ENCODE measurements at regions not wholly inside any gene's neighbourhood (a gene's known extent, or its start where the extent isn't known, plus 50 kb on each side); places are given as distances from the start of the nearest gene placed in this dataset.

DNA sequence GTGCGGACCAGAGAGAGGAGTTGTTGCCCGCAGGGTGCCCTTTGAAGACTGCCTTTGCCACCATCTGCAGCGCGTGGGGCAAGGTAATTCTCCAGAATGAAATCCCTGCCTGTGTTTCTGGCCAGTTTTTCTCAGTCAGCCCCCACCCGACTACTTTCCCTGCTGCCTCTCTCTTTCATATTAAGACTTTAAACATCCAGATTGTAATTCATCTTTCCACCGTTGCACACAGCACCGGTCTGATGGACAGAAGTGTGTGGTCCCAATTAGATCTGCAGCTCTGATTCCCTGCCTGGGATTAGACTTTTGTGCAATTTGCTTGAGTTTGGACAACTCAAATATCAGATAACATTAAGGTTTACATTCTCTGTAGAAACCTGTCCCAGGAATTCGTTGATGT lies 489.0 kb downstream of the QKI start:
- Histone ChIP-seq H3K27ac (ENCODE audit: control insufficient read depth, insufficient read depth, low read length) (no peak overlapping the region), H3K4me3 (ENCODE audit: control insufficient read depth in 2 of 3, extremely low read depth in 1 of 3, insufficient read depth in 2 of 3, low read depth in 1 of 3, low read length in 3 of 3) (no peak overlapping the region), H3K4me1 (ENCODE audit: control insufficient read depth, extremely low read depth, insufficient read depth, low read length) (no peaks in the 10 kb centered on the region), H3K27me3 (ENCODE audit: control insufficient read depth, extremely low read depth, insufficient read depth, low read length) (no peaks in the 10 kb centered on the region), H4K20me1 (ENCODE audit: control insufficient read depth, extremely low read depth, insufficient read depth, low read length) (no peaks in the 10 kb centered on the region), H3K9ac (ENCODE audit: control insufficient read depth, extremely low read depth, insufficient read depth, low read length) (no peak overlapping the region), H2AFZ (ENCODE audit: control insufficient read depth, low read length) (no peak overlapping the region), H3K9me3 (ENCODE audit: control insufficient read depth, low read depth, low read length) (no peaks in the 10 kb centered on the region), H3K9me1 (ENCODE audit: control insufficient read depth, extremely low read depth, insufficient read depth, low read length) (no peaks in the 10 kb centered on the region), H3K79me2 (ENCODE audit: control insufficient read depth, insufficient read depth, low read length) (no peaks in the 10 kb centered on the region), H3K4me2 (ENCODE audit: control insufficient read depth, extremely low read depth, insufficient read depth, low read depth, low read length) (no peak overlapping the region), H3K36me3 (ENCODE audit: control insufficient read depth in 2 of 2, extremely low read depth in 1 of 2, insufficient read depth in 2 of 2, low read length in 2 of 2) (no peaks in the 10 kb centered on the region)
- DNase-seq (ENCODE audit: low read depth, low spot score) (no peak), FAIRE-seq (no peak)
- dilution Hi-C loops (cut with MboI; ENCODE audit: extremely low pct_ligation_motif_present, low sequenced_read_pairs): no loop called here
- TF ChIP-seq, protein P1, sequence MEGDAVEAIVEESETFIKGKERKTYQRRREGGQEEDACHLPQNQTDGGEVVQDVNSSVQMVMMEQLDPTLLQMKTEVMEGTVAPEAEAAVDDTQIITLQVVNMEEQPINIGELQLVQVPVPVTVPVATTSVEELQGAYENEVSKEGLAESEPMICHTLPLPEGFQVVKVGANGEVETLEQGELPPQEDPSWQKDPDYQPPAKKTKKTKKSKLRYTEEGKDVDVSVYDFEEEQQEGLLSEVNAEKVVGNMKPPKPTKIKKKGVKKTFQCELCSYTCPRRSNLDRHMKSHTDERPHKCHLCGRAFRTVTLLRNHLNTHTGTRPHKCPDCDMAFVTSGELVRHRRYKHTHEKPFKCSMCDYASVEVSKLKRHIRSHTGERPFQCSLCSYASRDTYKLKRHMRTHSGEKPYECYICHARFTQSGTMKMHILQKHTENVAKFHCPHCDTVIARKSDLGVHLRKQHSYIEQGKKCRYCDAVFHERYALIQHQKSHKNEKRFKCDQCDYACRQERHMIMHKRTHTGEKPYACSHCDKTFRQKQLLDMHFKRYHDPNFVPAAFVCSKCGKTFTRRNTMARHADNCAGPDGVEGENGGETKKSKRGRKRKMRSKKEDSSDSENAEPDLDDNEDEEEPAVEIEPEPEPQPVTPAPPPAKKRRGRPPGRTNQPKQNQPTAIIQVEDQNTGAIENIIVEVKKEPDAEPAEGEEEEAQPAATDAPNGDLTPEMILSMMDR (optimal IDR thresholded peaks at IDR 0.05 in 1 of 3, IDR thresholded peaks at IDR 0.05 in 1 of 3, conservative IDR thresholded peaks at IDR 0.05 in 1 of 3; ENCODE audit: extremely low read depth in 1 of 3, insufficient read depth in 2 of 3, low read length in 3 of 3): no peak
- TF ChIP-seq EZH2 (IDR thresholded peaks at IDR 0.05; ENCODE audit: low read length): no peak

DNA sequence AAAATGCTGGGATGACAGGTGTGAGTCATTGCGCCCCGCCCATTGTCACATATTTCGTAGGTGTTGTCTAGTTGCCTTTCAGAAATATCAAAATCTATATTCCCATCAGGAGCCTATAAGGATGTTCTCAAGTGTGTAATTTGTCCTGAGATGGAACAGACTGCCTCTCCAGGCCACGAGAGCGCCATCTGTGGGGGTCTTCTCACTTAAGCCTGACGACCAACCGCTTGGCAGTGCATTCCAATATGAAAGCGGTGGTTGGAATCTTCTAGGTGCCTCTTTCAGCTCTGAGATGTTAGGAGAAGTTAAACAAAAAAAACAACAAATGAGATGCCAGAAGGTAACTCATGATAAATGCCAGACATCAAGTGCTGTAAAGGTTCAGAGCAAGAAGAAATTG lies 488.5 kb downstream of the QKI start:
- dilution Hi-C loops (cut with MboI; ENCODE audit: extremely low pct_ligation_motif_present, low sequenced_read_pairs): no loop called here
- no peak overlapping the region for H3K4me3 ChIP-seq (ENCODE audit: control insufficient read depth in 2 of 3, extremely low read depth in 1 of 3, insufficient read depth in 2 of 3, low read depth in 1 of 3, low read length in 3 of 3)
- no peak for TF ChIP-seq EZH2 (IDR thresholded peaks at IDR 0.05; ENCODE audit: low read length)

DNA sequence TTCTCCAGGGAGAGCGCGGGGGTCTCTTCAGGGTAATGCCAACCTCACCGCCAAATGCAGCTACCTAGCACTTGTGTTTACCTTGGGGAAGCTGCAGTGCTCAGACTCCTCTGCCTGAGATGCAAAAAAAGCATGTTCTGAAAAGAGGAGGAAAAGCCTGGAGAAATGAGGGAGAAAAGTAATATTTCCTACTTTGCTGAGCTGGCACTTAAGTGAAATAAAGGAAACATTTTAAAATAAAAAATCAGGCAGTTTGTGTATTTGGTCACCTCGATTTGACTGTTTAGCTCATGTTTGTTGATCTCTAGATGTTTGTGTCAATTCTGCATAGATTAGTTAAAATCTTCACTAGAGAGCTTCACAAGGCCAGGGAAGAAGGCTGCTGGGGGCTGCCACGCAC lies 487.2 kb downstream of the QKI start:
- DNase-seq (ENCODE audit: low read depth, low spot score) (no peak), FAIRE-seq (no peak)
- Histone ChIP-seq H3K4me1 (ENCODE audit: control insufficient read depth, extremely low read depth, insufficient read depth, low read length) (no peaks in the 10 kb centered on the region), H3K79me2 (ENCODE audit: control insufficient read depth, insufficient read depth, low read length) (no peaks in the 10 kb centered on the region), H3K9me3 (ENCODE audit: control insufficient read depth, low read depth, low read length) (no peaks in the 10 kb centered on the region), H3K27me3 (ENCODE audit: control insufficient read depth, extremely low read depth, insufficient read depth, low read length) (no peaks in the 10 kb centered on the region), H3K9me1 (ENCODE audit: control insufficient read depth, extremely low read depth, insufficient read depth, low read length) (no peaks in the 10 kb centered on the region), H3K27ac (ENCODE audit: control insufficient read depth, insufficient read depth, low read length) (no peak overlapping the region), H3K4me2 (ENCODE audit: control insufficient read depth, extremely low read depth, insufficient read depth, low read depth, low read length) (no peak overlapping the region), H3K9ac (ENCODE audit: control insufficient read depth, extremely low read depth, insufficient read depth, low read length) (no peak overlapping the region), H3K4me3 (ENCODE audit: control insufficient read depth in 2 of 3, extremely low read depth in 1 of 3, insufficient read depth in 2 of 3, low read depth in 1 of 3, low read length in 3 of 3) (no peak overlapping the region), H2AFZ (ENCODE audit: control insufficient read depth, low read length) (no peak overlapping the region), H3K36me3 (ENCODE audit: control insufficient read depth in 2 of 2, extremely low read depth in 1 of 2, insufficient read depth in 2 of 2, low read length in 2 of 2) (no peaks in the 10 kb centered on the region), H4K20me1 (ENCODE audit: control insufficient read depth, extremely low read depth, insufficient read depth, low read length) (no peaks in the 10 kb centered on the region)
- TF ChIP-seq EZH2 (IDR thresholded peaks at IDR 0.05; ENCODE audit: low read length): no peak
- TF ChIP-seq, protein P1 (optimal IDR thresholded peaks at IDR 0.05 in 1 of 3, IDR thresholded peaks at IDR 0.05 in 1 of 3, conservative IDR thresholded peaks at IDR 0.05 in 1 of 3; ENCODE audit: extremely low read depth in 1 of 3, insufficient read depth in 2 of 3, low read length in 3 of 3): no peak
- dilution Hi-C loops (cut with MboI; ENCODE audit: extremely low pct_ligation_motif_present, low sequenced_read_pairs): no loop called here

More for the DNA sequence above, 488.5 kb downstream of the QKI start:
- no peak overlapping the region for H2AFZ ChIP-seq (ENCODE audit: control insufficient read depth, low read length)
- DNase-seq (ENCODE audit: low read depth, low spot score) (no peak), FAIRE-seq (no peak)
- H4K20me1 ChIP-seq (ENCODE audit: control insufficient read depth, extremely low read depth, insufficient read depth, low read length): no peaks in the 10 kb centered on the region
- H3K4me1 ChIP-seq (ENCODE audit: control insufficient read depth, extremely low read depth, insufficient read depth, low read length): no peaks in the 10 kb centered on the region
- H3K79me2 ChIP-seq (ENCODE audit: control insufficient read depth, insufficient read depth, low read length): no peaks in the 10 kb centered on the region
- H3K9me3 ChIP-seq (ENCODE audit: control insufficient read depth, low read depth, low read length): no peaks in the 10 kb centered on the region
- no peaks in the 10 kb centered on the region for H3K9me1 ChIP-seq (ENCODE audit: control insufficient read depth, extremely low read depth, insufficient read depth, low read length)
- no peak overlapping the region for H3K27ac ChIP-seq (ENCODE audit: control insufficient read depth, insufficient read depth, low read length)
- H3K9ac ChIP-seq (ENCODE audit: control insufficient read depth, extremely low read depth, insufficient read depth, low read length): no peak overlapping the region
- H3K36me3 ChIP-seq (ENCODE audit: control insufficient read depth in 2 of 2, extremely low read depth in 1 of 2, insufficient read depth in 2 of 2, low read length in 2 of 2): no peaks in the 10 kb centered on the region
- no peaks in the 10 kb centered on the region for H3K27me3 ChIP-seq (ENCODE audit: control insufficient read depth, extremely low read depth, insufficient read depth, low read length)
- no peak overlapping the region for H3K4me2 ChIP-seq (ENCODE audit: control insufficient read depth, extremely low read depth, insufficient read depth, low read depth, low read length)

All from keratinocyte (primary cell).